Amniotic epithelial cell (primary cell): ENCODE measurements at regions not wholly inside any gene's neighbourhood (a gene's known extent, or its start where the extent isn't known, plus 50 kb on each side); places are given as distances from the start of the nearest gene placed in this dataset.

ENCODE experiments used
- DNase-seq: peaks from one replicate; pipeline ENCODE4 v3.0.0-alpha.2; 2010; ENCODE audit warnings: low read depth

DNA sequence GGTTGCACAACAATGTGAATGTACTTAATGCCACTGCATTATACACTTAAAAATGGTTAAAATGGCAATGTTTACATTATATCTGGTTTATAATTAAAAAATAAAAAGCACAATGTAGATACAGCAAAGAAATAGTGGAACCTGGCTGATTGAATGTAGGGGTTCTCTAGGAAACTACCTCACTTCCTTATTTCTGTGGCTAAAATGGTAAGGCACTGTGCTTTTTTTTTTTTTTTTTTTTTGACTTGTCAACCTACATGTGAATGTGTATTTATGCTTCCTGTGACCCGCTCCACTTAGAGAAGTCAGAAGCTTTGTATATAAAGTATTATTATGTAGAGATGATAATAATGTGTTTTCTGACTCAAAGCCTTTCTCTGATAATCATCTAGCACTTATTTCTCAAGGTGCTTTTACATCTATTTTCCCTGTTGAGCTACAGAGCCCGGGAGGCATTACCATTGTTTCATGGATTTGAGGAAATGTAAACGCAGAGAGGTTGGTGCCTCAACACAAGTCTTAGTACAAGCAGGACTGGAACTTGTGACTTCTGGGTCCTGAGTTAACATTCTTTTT, 55.0 kb downstream of the SOX4 start:
- no peak for DNase-seq

DNA sequence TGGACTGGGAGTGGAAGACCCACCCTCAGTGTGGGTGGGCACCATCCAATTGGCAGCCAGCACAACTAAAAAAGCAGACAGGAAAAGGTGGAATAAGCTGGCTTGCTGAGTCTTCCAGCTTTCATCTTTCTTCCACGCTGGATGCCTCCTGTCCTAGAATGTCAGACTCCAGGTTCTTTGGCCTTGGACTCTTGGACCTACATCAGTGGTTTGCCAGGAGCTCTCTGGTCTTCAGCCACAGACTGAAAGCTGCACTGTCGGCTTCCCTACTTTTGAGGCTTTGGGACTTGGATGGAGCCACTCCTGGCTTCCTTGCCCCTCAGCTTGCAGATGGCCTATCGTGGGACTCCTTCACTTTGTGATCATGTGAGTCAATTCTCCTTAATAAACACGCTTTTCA, 59.8 kb downstream of the SOX4 start:
- DNase-seq, result no peak

DNA sequence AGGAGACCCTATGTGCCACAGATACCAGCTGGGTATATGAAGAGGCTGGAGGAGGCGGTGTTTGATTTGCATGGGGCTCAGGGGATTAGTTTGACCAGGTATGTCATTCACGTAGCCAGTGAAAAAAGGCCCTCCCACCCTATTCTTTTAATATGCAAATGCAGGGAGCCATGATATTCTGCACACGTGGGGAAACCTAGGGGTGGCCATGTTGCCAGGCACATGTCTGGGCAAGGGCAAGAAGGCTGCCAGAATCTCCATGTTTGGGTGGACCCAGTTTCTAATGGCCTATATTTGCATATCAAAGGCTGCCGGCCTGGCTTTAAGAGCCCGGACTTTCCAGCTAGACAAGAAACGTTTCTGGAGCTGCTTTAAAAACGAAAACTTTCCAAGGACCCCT, 60.4 kb downstream of the SOX4 start:
- DNase-seq, result no peak

DNA sequence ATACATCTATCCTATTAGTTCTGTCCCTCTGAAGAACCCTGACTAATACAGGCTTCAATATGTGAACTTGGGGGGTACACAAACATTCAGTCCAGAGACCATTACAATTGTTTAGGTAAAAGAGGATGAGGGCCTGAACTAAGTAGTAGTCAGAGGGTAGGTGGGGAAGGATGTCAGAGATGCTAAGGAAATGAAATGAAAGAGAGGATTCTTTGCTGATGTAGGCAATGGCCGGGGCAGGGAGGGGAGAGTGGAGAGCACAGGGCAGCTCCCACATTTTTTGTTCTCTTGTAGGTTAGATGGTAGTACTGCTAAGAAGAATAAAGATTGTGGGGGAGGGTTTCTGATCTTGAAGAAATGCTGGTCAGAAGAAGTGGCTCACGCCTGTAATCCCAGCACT, 60.8 kb downstream of the SOX4 start:
- no peak for DNase-seq

DNA sequence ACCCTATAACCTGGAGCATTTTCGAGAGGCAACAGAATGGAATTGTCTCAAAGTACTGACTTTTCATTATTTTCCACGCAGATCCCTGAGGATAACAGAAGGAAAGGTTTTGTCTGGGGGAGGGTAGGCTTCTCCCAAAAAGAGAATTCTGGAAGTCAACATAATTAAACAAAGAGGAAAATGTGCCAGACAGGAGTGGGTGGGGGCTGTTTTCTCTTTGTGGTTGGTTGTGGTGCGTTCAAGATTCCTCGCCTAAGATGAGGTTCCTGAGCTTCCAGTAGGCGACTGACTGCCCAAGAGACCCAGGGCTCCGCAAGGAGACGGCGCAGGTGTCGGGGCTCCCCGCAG, 70.4 kb downstream of the SOX4 start:
- no peak for DNase-seq

DNA sequence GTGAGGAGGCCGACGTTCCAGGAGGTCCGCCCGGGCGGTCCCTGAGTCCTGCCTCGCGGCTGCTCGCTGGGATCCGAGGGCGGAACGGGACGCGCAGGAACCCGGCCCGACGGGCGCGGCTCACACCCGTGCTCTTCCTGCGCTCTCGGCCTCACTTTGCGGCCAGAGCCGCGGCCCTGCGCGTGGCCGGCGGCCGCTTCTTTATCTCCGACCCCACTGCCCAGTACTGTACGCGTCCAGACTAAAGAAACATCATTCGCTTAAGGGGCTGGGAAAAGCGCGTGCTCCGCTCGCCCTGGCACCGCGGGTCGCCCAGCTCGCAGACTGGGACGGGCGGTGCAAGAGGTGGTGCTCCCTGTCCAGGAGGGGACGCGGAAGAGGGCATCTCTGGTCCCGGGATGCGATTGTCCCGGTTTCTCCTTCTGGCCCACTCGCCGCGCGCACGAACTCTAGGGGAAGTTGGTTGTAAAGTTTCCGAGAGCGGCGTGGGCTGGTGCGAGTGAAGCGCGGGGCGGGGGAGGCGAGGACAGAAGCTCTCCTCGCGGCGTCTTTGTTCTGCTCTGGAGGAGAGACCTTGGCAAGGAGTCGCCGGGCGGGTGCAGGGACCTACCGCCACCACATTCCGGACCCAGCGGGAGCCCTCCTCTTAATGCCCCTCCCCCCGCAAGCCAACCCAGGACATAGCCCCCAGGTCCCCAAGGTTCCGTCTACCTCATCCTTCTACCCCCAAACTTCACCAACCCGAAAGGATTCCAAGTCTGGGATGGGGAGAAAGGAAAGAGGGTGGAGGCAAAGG, 71.0 kb downstream of the SOX4 start:
- DNase-seq, result peak; percentile 21

DNA sequence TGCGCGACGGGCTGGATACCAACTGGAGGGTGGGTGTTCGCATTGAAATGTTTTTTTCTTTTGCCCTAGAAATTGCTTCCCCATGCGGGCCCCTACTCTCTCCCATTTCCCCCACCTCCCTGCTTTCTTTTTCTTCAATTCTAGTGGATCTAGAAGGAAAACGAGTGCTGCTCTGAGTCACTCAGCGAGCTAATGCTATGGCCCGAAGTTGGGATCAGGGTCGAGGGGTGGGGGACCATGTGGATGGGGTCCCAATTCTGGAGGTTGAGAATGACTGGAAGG, 71.5 kb downstream of the SOX4 start:
- DNase-seq, result no peak

DNA sequence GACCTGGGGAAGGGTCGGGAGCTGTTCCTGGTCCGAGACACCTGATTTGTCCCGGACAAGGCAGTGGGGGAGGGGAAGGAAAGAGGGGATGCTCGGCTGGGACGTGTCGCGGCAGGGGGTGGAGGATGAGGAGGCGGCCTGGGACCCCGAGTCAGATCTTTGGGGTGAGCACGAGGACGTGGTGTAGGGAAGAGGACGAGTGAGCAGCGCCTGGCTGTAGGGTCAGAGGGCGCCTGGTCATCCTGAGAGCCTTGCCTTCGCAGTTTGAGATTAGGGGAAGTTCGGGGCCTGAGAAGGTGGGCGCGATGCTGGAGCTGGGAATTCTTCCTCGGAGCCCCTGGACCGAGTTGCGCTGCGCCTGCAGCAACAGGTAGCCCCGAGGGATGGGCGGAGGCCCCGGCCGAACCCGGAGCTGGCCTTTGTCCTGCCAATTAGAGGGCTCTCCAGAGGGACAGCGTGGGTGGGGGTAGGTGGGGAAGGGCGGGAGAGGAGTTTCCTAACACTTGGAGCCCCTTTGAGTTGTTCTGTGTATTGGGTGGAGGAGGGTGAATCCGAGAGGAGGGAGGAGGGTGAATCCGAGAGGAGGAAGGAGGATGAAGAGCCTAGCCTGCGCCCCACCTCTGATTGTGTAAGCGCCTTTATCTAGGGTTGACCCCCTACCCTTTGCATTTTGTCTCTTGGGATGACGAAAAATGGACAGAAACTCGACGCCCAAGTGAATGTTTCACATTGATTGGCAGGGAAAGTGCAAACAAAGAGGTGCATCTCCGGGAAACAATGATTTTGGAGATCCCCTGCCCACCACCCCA, 72.0 kb downstream of the SOX4 start:
- DNase-seq, result no peak

DNA sequence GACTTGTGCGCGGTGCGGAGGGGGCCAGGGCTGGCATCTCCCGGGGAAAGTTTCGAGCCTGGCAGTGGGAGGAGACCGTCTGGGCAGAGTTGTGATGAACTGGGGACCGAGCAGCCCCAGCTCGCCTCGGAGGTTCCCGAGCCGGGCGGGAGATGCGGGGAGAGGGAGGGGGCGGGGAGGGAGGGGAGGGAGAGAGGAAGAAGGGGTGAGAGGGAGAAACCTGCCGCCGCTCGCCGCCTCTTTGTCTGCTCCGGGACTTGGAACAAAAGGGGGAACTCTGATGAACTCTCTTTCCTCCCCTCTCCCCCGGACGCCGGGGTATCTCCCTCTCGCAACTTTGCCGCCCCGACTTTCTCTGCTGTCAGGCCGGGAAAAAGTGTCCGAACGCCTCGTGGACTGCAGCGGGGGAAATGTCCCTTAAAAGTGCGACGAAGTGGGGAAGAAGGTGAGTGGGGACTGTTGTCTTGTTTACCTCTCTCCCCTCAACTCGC, 72.7 kb downstream of the SOX4 start:
- DNase-seq, result no peak

DNA sequence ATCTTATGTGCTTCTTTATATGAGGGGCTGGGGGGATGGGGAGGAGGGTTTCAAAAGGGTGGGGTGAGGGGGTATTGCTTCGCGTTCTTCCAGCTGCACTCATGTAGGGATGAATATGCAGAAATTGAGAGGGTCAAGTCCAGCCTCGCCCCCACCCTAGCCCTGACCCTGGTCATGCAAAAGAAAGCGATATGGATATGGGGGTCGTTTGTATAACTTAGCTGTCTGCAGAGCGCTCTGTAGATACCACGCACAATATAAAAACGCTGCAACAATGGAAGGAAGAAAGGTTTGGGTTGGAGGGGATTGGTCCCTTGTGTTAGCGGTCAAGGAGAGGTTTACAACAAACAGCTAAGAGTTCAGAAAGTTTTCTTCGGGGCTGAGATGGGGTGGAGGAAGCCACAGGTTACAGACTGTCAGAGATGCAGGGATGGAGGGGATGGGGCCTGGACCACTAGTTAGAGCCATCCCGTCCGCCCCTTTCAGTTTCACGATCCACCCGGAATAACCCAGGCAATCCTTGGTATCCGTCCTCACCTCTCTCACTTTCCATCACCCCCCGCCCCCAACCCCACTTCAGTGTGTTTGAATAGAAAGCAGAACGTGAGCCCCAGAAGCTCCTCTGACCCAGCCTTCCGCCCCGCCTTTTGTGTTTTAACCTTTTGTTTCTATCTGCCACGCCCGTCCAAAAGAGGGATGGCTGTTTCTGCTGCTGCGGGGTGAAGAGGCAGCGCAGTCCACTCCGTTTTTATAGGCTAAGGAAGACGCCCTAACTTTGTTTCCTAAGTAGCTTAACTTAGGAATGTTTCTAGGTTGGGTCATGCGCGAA, 73.5 kb downstream of the SOX4 start:
- no peak for DNase-seq

DNA sequence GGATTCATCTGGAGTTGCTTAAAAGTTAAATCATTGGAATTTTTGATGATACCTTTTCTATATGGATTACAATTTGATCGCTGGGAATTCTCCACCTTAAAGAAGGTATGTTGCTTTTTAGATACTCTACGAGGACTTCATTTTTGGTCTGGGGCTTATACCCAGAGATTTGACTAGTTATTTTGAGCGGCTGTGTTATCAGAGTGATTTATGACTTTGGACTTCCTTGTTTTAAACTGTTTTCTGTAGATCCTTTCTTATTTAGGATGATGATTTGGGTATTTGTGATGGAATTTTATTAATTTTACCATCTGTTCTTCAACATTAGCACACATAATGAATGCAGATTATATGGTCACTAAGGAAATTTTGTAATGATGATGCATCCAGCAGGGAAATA, 75.2 kb downstream of the SOX4 start:
- DNase-seq, result no peak

DNA sequence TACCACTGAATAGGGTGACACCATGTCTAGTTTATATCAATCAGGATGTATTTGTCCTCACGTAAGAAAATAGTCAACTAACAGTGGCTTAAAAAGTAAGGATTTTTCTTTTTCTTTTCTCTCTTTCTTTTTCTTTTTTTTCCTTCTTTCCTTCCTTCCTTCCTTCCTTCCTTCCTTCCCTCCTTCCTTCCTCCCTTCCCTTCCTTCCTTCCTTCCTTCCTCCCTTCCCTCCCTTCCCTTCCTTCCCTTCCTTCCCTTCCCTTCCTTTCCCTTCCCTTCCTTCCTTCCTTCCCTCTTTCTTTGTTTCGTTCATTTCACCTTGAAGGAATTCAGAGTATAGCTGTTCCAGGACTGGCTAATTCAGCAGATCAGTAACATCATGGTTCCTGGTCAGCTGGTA, 83.2 kb downstream of the SOX4 start:
- DNase-seq, result no peak

DNA sequence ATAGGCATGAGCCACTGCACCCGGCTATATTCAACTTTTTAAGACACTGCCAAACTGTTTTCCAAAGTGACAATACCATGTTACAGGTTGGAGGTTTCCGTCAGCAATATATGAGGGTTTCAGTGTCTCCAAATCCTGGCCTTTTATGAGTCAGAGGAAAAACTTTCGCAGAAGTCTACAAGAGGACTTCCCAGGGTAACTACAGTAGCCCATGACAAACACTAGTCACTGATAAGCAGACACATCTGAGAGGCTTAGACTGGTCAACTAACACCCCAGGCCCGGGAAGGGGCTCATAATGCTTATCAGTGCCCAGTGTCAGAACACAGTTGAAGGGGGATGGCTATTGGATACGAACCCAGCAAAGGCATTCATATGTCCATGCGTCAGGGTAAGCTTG, 85.4 kb downstream of the SOX4 start:
- peak; percentile 71 for DNase-seq

DNA sequence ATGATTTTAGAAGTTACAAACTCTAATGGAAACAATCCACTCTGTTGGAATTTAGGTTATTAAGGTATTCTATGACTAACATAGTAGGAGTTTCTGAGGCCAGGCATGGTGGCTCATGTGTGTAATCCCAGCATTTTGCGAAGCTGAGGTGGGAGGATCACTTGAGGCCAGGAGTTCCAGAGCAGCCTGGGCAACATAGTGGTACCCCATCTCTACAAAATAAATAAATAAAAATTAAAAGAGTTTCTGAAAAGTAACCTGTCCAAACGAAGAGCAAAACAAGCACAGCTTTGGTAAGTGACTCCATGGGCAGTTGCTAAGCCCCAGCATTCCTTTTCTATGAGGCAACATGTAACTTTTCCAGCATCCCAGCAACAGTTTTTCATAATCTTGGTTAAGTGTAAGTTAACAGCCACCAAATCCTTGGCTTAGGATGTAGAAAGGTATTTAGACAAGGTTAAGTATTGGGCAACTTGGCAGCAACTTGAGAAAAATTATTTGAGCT, 86.3 kb downstream of the SOX4 start:
- DNase-seq, result peak; percentile 93

DNA sequence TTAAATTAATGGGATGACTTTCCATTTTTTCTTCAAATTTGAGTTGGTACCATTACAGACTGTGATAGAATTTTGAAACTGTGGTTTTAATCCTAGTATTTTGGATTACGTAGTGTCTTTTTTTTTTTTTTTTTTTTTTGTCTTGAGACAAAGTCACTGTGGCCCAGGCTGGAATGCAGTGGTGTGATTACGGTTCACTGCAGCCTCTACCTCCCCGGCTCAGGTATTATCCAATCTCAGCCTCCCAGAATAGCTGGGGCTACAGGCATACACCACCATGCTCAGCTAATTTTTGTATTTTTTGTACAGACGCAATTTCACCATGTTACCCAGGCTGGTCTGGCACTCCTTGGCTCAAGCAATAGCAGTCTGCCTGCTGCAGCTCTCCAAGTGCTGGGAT, 87.1 kb downstream of the SOX4 start:
- DNase-seq, result no peak

DNA sequence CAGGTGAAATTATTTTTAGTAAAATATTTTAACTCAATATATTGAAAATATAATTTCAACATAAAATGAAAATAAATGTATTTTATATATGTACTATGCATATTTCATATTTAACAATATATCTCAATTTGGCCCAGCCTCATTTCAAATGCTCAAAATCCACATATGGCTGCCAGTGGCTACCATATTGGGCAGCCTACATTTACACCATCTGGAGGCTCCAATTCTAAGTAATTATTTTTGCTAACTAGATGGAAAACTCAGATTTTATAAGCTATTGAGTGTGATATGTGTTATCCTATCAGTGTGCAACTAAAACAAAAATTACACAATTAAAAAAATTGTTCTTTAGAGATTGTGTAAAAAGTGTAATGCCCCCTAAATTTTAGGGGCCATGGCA, 96.9 kb downstream of the SOX4 start:
- no peak for DNase-seq

DNA sequence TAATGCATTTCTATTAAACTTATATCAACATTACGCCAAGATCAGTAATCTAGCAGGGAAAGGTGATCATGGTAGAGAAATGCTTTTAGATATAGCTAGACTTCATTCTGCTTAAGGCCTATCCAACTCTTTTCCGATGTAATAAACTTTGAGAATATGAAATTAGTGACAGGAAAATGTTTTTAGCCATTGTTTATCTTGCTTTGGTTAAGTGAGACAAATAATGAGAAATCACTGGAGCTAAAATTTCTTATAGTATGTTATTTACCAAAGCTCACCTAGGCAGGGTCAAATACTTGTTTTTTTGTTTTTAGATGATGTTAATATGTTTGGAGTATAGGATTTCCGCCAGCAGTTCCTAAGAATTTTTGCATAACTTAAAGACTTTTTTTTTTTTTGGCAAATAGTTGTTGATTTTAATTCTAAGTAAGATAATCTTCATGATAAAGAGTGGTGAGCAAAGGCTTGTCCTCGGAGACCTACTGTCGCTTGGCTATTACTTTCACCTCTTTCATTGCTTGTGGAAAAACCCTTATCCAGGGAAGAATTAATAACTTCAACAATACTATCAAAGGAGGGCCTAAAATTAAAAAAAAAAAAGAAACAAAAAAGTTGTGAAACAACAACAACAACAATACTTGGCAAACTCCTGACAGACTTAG, 98.3 kb downstream of the SOX4 start:
- no peak for DNase-seq

DNA sequence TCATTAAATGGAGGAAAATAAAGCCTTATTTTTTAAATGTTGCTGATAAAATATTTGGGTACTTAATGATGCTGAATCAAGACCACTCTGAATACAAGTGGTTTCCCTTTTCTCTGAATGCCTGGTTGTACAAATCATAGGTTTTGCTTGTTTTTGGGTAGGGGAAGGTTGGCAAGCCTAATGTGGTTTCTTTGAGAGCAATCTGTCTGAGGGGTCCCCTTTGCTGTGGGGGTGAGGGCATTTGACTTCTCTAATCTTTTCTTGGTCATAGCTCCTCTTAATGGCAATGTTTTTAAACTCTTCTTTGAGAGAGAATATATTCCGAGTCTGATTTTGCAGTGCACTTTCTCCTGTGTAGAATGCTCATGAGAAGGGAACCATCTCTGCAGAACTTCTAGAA, 99.2 kb downstream of the SOX4 start:
- no peak for DNase-seq

DNA sequence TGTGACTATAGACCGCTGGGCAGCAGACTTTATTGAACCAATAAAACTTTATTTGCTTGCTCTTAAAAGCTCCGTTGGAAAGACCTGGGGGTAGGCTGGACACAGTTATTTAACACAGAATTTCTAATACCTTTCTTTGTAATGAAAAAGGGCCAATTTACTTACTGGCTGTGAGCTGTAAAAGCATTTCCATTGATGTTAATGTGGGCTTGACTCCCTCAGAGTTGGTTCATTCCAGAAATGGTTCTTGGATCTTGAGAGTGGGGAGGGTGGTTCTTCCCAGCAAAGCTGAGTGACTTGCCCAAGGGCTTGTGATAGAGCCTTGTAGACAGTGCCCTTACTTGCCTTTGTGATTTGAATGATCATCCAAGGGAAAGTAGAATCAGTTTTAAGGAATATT, 100.6 kb downstream of the SOX4 start:
- no peak for DNase-seq

DNA sequence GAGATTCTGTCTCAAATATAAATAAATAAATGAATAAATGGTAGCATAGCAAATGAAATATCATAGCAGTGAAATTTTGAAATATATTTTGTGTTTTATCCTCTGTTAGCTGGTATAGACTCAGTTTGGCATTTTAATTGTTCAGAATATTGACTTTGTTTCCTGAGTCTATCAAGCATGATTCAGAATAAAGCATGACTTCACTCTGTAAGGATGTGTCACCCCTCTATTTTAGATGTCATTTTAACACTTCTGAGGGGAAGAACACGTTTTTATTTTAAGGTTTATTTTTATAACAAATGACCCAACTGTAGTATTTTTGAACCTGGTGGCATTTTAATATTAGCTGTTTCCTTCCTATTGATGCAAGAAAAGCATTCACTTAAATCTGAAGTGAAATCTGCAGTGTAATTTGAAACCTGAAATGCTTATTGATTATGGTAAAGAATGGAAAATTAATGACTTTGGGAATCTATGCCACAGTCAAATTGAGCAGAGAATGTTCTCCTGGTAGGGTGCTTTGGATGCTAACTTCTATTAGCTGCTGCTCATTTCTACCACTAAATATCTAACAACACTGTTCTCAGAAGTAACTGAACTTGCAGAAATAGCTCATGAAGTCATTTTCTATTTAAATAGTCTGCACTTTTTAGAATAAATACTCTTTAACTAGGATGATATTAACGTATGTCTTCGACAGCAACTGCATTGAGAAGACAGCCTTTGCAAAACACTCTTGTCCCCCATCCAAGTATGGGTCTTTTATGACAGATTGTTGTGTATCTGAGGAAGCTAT, 114.2 kb downstream of the SOX4 start:
- DNase-seq, result no peak

DNA sequence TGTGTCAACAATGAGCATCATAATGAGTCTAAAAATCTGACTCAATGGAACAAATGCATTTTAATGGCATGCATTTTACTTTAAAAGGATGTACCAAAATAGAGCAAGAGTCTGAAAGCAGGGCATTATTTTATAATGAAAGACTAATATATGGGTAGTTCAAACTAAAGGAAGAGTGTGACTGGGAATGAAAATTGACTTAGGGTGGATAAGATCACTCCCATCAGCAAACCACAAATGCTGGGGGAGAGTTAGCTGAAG, 114.7 kb downstream of the SOX4 start:
- DNase-seq, result no peak
